Endothelial cell of umbilical vein (primary cell): ENCODE measurements at regions not wholly inside any gene's neighbourhood (a gene's known extent, or its start where the extent isn't known, plus 50 kb on each side); places are given as distances from the start of the nearest gene placed in this dataset.

Experiments used
- BruUV-seq: library from RNA; stranded (reverse); fragments of 400-500 nt; replicated peaks from 2 replicates; lab custom pipeline; 2021; lab: Mats Ljungman, UMichigan
- CTCF ChIA-PET: fragments of 300-600, 350-600 bp; sonication (Branson Sonifier 250); formaldehyde crosslinking; loops from one replicate; lab custom pipeline; 2021; ENCODE audit warnings: antibody characterized with exemption, inconsistent platforms; lab: Charles Lee
- POLR2A ChIA-PET: fragments of 300-600, 350-600 bp; sonication (Branson Sonifier 250); formaldehyde crosslinking; loops from one replicate; lab custom pipeline; 2021; ENCODE audit warnings: antibody characterized with exemption, inconsistent platforms; lab: Charles Lee
- DNase-seq: peaks from one replicate; pipeline ENCODE4 v3.0.0-alpha.2; 2011; ENCODE audit warnings: low read depth, low spot score
- FAIRE-seq: peaks from 2 replicates; lab custom pipeline; 2011; peaks lifted over from hg19 to GRCh38; lab: Jason Lieb, UNC
- H2AFZ ChIP-seq: 2 replicates; pipeline ENCODE4 v1.6.0; 2012; ENCODE audit warnings: low read depth, low read length, control low read depth, inconsistent platforms
- H3K27ac ChIP-seq: 2 replicates; pipeline ENCODE4 v1.5.1; 2011; ENCODE audit warnings: low read depth, mild to moderate bottlenecking, control low read depth, low read length, moderate library complexity; ENCODE audit not compliant: insufficient read depth
- H3K27me3 ChIP-seq, 2 experiments: 2 replicates each; pipeline versions ENCODE4 v1.6.0 to v1.6.1; 2011; ENCODE audit warnings: low read length in 2 of 2, mixed read lengths in 1 of 2; ENCODE audit not compliant: control insufficient read depth in 2 of 2, insufficient read depth in 2 of 2
- H3K36me3 ChIP-seq, 2 experiments: 2 replicates in 1 of 2; 3 replicates in 1 of 2; pipeline ENCODE4 v1.5.1; 2011; ENCODE audit warnings: low read length in 2 of 2, mild to moderate bottlenecking in 1 of 2, moderate library complexity in 1 of 2; ENCODE audit not compliant: control insufficient read depth in 2 of 2, insufficient read depth in 2 of 2; ENCODE audit errors: extremely low read depth in 1 of 2
- H3K4me1 ChIP-seq: 3 replicates; pipeline ENCODE4 v1.5.1; 2011; ENCODE audit warnings: mild to moderate bottlenecking, low read length; ENCODE audit not compliant: control insufficient read depth, insufficient read depth; ENCODE audit errors: extremely low read depth
- H3K4me2 ChIP-seq: 2 replicates; pipeline ENCODE4 v1.6.1; 2011; ENCODE audit warnings: low read length, control low read depth, mixed read lengths; ENCODE audit not compliant: insufficient read depth
- H3K4me3 ChIP-seq, 3 experiments: fragments of 200-600 bp in 1 of 3; sonication (generic), shearing (Covaris generic) in 1 of 3; replicated peaks in 1 of 3; 2 replicates each; pipeline ENCODE4 v1.5.1; 2011 to 2016; ENCODE audit warnings: control low read depth in 3 of 3, low read length in 3 of 3, mild to moderate bottlenecking in 2 of 3, inconsistent platforms in 1 of 3, low read depth in 1 of 3, moderate library complexity in 1 of 3; ENCODE audit not compliant: insufficient read depth in 1 of 3
- H3K79me2 ChIP-seq: 2 replicates; pipeline ENCODE4 v1.6.0; 2012; ENCODE audit warnings: low read length, inconsistent platforms; ENCODE audit not compliant: control insufficient read depth, insufficient read depth
- H3K9ac ChIP-seq: replicated peaks from 2 replicates; pipeline ENCODE3; 2011; ENCODE audit warnings: low read length, control low read depth; ENCODE audit not compliant: insufficient read depth; ENCODE audit errors: extremely low read depth
- H3K9me1 ChIP-seq: replicated peaks from 3 replicates; pipeline ENCODE4 v1.6.0; 2011; ENCODE audit warnings: mild to moderate bottlenecking, low read length; ENCODE audit not compliant: control insufficient read depth, insufficient read depth; ENCODE audit errors: extremely low read depth
- H3K9me3 ChIP-seq: replicated peaks from 2 replicates; pipeline ENCODE4 v1.5.1; 2012; ENCODE audit warnings: low read length, inconsistent platforms; ENCODE audit not compliant: control insufficient read depth, insufficient read depth
- H4K20me1 ChIP-seq: replicated peaks from 2 replicates; pipeline ENCODE3; 2011; ENCODE audit warnings: mild to moderate bottlenecking, low read length; ENCODE audit not compliant: control insufficient read depth, insufficient read depth; ENCODE audit errors: extremely low read depth
- CTCF ChIP-seq, 2 donors: IDR thresholded peaks; 1 replicate in 1 of 2; 2 replicates in 1 of 2; pipeline ENCODE4 v1.5.1; 2011; ENCODE audit warnings: low read length in 2 of 2, mild to moderate bottlenecking in 2 of 2, moderate library complexity in 2 of 2, control low read depth in 1 of 2, inconsistent platforms in 1 of 2, low read depth in 1 of 2; ENCODE audit not compliant: insufficient read depth in 1 of 2; ENCODE audit errors: extremely low read depth in 1 of 2
- EZH2 ChIP-seq: IDR thresholded peaks from 2 replicates; pipeline ENCODE4 v1.6.1; 2012; ENCODE audit warnings: borderline replicate concordance, low read depth, mild to moderate bottlenecking, moderate library complexity, low read length, inconsistent platforms; ENCODE audit not compliant: severe bottlenecking
- FOS ChIP-seq: IDR thresholded peaks from 2 replicates; pipeline ENCODE4 v1.6.1; 2011; ENCODE audit warnings: mild to moderate bottlenecking, low read length, moderate library complexity, borderline replicate concordance; ENCODE audit not compliant: insufficient read depth
- GATA2 ChIP-seq: IDR thresholded peaks from 2 replicates; pipeline ENCODE4 v1.7.0; 2011; ENCODE audit warnings: low read depth, mild to moderate bottlenecking, moderate library complexity, mixed read lengths, low read length; ENCODE audit not compliant: insufficient read length, insufficient read depth
- JUN ChIP-seq: IDR thresholded peaks from 2 replicates; pipeline ENCODE4 v1.6.1; 2011; ENCODE audit warnings: borderline replicate concordance, low read depth; ENCODE audit not compliant: insufficient read length, insufficient read depth
- MAX ChIP-seq: IDR thresholded peaks from 2 replicates; pipeline ENCODE4 v1.6.1; 2011; ENCODE audit not compliant: insufficient read depth, insufficient read length
- MYC ChIP-seq: IDR thresholded peaks from one replicate; pipeline ENCODE4 v1.6.1; 2011; ENCODE audit warnings: mild to moderate bottlenecking, low read depth, low read length
- POLR2A ChIP-seq: IDR thresholded peaks from 2 replicates; pipeline ENCODE4 v1.6.1; 2012; ENCODE audit warnings: low read depth, mild to moderate bottlenecking, control low read depth, low read length
- POLR2AphosphoS5 ChIP-seq: IDR thresholded peaks from 2 replicates; pipeline ENCODE4 v1.6.1; 2012; ENCODE audit warnings: low read depth, mild to moderate bottlenecking, control low read depth, low read length, moderate library complexity; ENCODE audit not compliant: insufficient read depth
- dilution Hi-C: fragments of 300-500 bp; cut with MboI; formaldehyde crosslinking; loops from one replicate; pipeline ENCODE4 v1.15.0; 2019; ENCODE audit warnings: low sequenced_read_pairs; ENCODE audit not compliant: extremely low pct_ligation_motif_present
- intact Hi-C: fragments of 100-400 bp; cut with micrococcal nuclease; formaldehyde crosslinking; loops from one replicate; pipeline ENCODE4 v1.10.0; 2022

GRCh38 chr18:6600667-6601167, 128.8 kb upstream of the ARHGAP28 start:
- no peak overlapping the region for H3K9ac ChIP-seq
- intact Hi-C loops, result no loop called here
- no peak overlapping the region for H2AFZ ChIP-seq
- no peak for DNase-seq
- peaks cover 0 to 2% of the 10 kb centered on the region in 2 experiments for H3K27me3 ChIP-seq
- H4K20me1 ChIP-seq, result no peaks in the 10 kb centered on the region
- no peak overlapping the region for H3K4me3 ChIP-seq
- H3K4me2 ChIP-seq, result no peak overlapping the region
- CTCF ChIA-PET, result no interaction called here
- no peaks in the 10 kb centered on the region for H3K4me1 ChIP-seq
- no peak overlapping the region for H3K27ac ChIP-seq
- no TSS peak for BruUV-seq
- H3K9me1 ChIP-seq, result no peaks in the 10 kb centered on the region
- no peaks in the 10 kb centered on the region for H3K79me2 ChIP-seq
- POLR2A ChIA-PET, result no interaction called here
- dilution Hi-C loops, result no loop called here
- FAIRE-seq, result no peak
- no peaks in the 10 kb centered on the region for H3K9me3 ChIP-seq
- no peaks in the 10 kb centered on the region for H3K36me3 ChIP-seq
- no peak for TF ChIP-seq CTCF (IDR thresholded peaks at IDR 0.05; ENCODE audit: extremely low read depth in 1 of 2, insufficient read depth in 1 of 2, low read depth in 1 of 2, low read length in 2 of 2)
- TF ChIP-seq POLR2A, result no peak
- TF ChIP-seq MAX, result no peak
- TF ChIP-seq FOS, result no peak
- no peak for TF ChIP-seq MYC
- TF ChIP-seq POLR2AphosphoS5, result no peak
- TF ChIP-seq JUN, result no peak
- TF ChIP-seq EZH2, result no peak
- no peak for TF ChIP-seq GATA2
